ENCODE measurements at regions not wholly inside any gene's neighbourhood (a gene's known extent, or its start where the extent isn't known, plus 50 kb on each side); places are given as distances from the start of the nearest gene placed in this dataset.

DNA sequence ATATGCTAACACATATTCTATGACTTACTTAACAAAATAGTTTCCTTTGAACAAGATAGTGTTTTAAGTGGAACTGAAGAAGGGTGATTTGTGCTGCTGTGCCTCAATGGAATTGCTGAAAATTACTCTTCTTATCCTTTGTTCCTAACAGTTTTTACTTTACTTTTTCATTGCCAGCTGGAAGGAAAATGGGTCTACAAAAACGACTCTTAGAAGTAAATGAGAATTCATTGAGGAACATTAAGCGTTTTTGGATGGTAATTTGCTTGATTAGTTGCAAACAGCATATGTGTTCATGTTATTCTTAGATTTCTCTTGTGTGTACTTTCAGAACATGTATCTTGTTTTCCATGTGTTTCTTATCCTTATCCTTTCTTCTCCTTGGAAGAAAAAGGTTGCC is 170.4 kb upstream of the VEGFC start:
- TF ChIP-seq, protein P1, sequence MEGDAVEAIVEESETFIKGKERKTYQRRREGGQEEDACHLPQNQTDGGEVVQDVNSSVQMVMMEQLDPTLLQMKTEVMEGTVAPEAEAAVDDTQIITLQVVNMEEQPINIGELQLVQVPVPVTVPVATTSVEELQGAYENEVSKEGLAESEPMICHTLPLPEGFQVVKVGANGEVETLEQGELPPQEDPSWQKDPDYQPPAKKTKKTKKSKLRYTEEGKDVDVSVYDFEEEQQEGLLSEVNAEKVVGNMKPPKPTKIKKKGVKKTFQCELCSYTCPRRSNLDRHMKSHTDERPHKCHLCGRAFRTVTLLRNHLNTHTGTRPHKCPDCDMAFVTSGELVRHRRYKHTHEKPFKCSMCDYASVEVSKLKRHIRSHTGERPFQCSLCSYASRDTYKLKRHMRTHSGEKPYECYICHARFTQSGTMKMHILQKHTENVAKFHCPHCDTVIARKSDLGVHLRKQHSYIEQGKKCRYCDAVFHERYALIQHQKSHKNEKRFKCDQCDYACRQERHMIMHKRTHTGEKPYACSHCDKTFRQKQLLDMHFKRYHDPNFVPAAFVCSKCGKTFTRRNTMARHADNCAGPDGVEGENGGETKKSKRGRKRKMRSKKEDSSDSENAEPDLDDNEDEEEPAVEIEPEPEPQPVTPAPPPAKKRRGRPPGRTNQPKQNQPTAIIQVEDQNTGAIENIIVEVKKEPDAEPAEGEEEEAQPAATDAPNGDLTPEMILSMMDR (IDR thresholded peaks at IDR 0.05) = no peak
- TF ChIP-seq POLR2A (IDR thresholded peaks at IDR 0.05) = no peak

All from heart left ventricle (tissue), 13 donors.